ENCODE measurements at regions not wholly inside any gene's neighbourhood (a gene's known extent, or its start where the extent isn't known, plus 50 kb on each side); places are given as distances from the start of the nearest gene placed in this dataset.
"Not testable (repeated sequence)": the region's sequence is repeated elsewhere in the genome, so short reads cannot be mapped to it uniquely, and the experiment has no call there.

- TF ChIP-seq, protein P1, sequence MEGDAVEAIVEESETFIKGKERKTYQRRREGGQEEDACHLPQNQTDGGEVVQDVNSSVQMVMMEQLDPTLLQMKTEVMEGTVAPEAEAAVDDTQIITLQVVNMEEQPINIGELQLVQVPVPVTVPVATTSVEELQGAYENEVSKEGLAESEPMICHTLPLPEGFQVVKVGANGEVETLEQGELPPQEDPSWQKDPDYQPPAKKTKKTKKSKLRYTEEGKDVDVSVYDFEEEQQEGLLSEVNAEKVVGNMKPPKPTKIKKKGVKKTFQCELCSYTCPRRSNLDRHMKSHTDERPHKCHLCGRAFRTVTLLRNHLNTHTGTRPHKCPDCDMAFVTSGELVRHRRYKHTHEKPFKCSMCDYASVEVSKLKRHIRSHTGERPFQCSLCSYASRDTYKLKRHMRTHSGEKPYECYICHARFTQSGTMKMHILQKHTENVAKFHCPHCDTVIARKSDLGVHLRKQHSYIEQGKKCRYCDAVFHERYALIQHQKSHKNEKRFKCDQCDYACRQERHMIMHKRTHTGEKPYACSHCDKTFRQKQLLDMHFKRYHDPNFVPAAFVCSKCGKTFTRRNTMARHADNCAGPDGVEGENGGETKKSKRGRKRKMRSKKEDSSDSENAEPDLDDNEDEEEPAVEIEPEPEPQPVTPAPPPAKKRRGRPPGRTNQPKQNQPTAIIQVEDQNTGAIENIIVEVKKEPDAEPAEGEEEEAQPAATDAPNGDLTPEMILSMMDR (IDR thresholded peaks at IDR 0.05) = no peak
- no peak overlapping the region for H3K27ac ChIP-seq
- DNase-seq (ENCODE audit: low spot score) = no peak
- H3K4me3 ChIP-seq = no peak overlapping the region
These were observed 184.4 kb upstream of the CCNG1 start for GRCh38 chr5:163252950-163253349.

GRCh38 chr5:163259495-163259894 lies 177.9 kb upstream of the CCNG1 start:
- TF ChIP-seq, protein P1 (IDR thresholded peaks at IDR 0.05) = no peak
- Histone ChIP-seq H3K27ac (no peak overlapping the region), H3K4me3 (no peak overlapping the region)
- no peak for DNase-seq (ENCODE audit: low spot score)

GRCh38 chr5:163260471-163260870 lies 176.9 kb upstream of the CCNG1 start:
- no peak for DNase-seq (ENCODE audit: low spot score)
- TF ChIP-seq, protein P1 (IDR thresholded peaks at IDR 0.05) = no peak
- Histone ChIP-seq H3K27ac (no peak overlapping the region), H3K4me3 (no peak overlapping the region)

DNA sequence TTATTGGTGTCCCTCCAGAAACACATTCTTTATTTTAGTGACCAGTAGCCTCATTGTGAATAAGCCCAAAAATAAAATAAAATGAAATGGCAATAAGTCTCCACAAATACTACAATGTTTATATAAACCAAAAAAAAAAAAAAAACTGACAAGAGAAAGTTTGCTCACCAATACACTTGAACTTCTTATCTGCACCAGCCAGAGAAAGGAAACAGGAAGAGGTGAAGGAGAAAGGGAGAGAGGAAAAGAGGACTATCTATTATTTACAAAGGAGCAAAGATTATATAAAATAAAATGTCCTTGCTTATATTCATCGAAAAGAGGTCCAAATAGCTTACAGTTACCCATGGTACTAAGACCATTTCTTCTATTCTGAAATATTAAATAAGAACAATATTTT lies 176.4 kb upstream of the CCNG1 start:
- Histone ChIP-seq H3K4me3 (no peak overlapping the region), H3K27ac (no peak overlapping the region)
- no peak for DNase-seq (ENCODE audit: low spot score)
- TF ChIP-seq, protein P1 (IDR thresholded peaks at IDR 0.05) = no peak

GRCh38 chr5:163261647-163262269 lies 175.6 kb upstream of the CCNG1 start:
- no peak overlapping the region for H3K27ac ChIP-seq
- TF ChIP-seq, protein P1 (IDR thresholded peaks at IDR 0.05) = no peak
- no peak overlapping the region for H3K4me3 ChIP-seq
- no peak for DNase-seq (ENCODE audit: low spot score)

- DNase-seq (ENCODE audit: low spot score); H3K4me3 ChIP-seq; H3K27ac ChIP-seq: not testable (repeated sequence)
These were observed 171.1 kb upstream of the CCNG1 start for GRCh38 chr5:163266249-163266648.

- DNase-seq (ENCODE audit: low spot score) = no peak
- TF ChIP-seq, protein P1 (IDR thresholded peaks at IDR 0.05) = no peak
- H3K4me3 ChIP-seq = no peak overlapping the region
- H3K27ac ChIP-seq = no peak overlapping the region
These were observed 167.8 kb upstream of the CCNG1 start for GRCh38 chr5:163269624-163270023.
